ENCODE measurements at regions not wholly inside any gene's neighbourhood (a gene's known extent, or its start where the extent isn't known, plus 50 kb on each side); places are given as distances from the start of the nearest gene placed in this dataset.

DNA sequence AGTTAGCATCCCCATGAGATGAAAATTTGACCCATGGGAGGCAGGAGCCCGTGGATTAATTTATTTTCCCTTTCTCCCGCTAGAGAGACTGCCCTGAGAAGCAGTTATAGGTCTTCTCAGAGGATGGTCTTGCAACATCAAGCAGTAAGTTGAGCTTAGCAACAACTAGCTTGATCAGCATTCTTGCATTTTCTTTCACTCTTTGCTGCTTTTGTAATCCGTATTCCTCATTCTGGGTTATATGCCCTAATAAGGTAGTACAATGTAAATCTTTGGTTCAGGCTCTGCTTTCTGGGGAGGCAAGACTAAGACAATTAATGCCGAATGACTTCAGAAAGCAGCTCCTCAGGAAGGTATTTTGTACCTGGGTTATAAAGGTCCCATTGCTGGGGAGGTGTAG is 146.8 kb downstream of the FZD1 start:
- Histone ChIP-seq H3K4me1 (ENCODE audit: control insufficient read depth, low read length) (no peaks in the 10 kb centered on the region), H4K20me1 (ENCODE audit: control insufficient read depth, insufficient read depth, low read depth, low read length) (no peaks in the 10 kb centered on the region), H3K9me3 (ENCODE audit: control insufficient read depth, insufficient read depth, low read length) (no peaks in the 10 kb centered on the region), H3K36me3 (ENCODE audit: control insufficient read depth, low read length) (no peaks in the 10 kb centered on the region), H3K4me2 (ENCODE audit: low read length) (no peak overlapping the region), H3K79me2 (ENCODE audit: control insufficient read depth, low read length) (no peaks in the 10 kb centered on the region), H3K27me3 (ENCODE audit: control insufficient read depth, low read length) (no peaks in the 10 kb centered on the region; the same call in 1 of the 2 replicates), H3F3A (ENCODE audit: control insufficient read depth, insufficient read depth) (no peaks in the 10 kb centered on the region), H3K9me2 (replicated peaks; ENCODE audit: control insufficient read depth, low read length) (no peaks in the 10 kb centered on the region), H3K27ac (ENCODE audit: low read depth, low read length) (no peak overlapping the region), H3K4me3 (ENCODE audit: low read length) (no peak overlapping the region)
- TF ChIP-seq EZH2phosphoT487 (IDR thresholded peaks at IDR 0.05; ENCODE audit: borderline replicate concordance, low read length) = no peak
- TF ChIP-seq, protein P1, sequence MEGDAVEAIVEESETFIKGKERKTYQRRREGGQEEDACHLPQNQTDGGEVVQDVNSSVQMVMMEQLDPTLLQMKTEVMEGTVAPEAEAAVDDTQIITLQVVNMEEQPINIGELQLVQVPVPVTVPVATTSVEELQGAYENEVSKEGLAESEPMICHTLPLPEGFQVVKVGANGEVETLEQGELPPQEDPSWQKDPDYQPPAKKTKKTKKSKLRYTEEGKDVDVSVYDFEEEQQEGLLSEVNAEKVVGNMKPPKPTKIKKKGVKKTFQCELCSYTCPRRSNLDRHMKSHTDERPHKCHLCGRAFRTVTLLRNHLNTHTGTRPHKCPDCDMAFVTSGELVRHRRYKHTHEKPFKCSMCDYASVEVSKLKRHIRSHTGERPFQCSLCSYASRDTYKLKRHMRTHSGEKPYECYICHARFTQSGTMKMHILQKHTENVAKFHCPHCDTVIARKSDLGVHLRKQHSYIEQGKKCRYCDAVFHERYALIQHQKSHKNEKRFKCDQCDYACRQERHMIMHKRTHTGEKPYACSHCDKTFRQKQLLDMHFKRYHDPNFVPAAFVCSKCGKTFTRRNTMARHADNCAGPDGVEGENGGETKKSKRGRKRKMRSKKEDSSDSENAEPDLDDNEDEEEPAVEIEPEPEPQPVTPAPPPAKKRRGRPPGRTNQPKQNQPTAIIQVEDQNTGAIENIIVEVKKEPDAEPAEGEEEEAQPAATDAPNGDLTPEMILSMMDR (IDR thresholded peaks at IDR 0.05; ENCODE audit: low read depth, low read length, poor library complexity, severe bottlenecking) = no peak

- Histone ChIP-seq H3K79me2 (ENCODE audit: control insufficient read depth, low read length) (no peaks in the 10 kb centered on the region), H3K4me1 (ENCODE audit: control insufficient read depth, low read length) (no peaks in the 10 kb centered on the region), H3K4me2 (ENCODE audit: low read length) (no peak overlapping the region), H3K9me3 (ENCODE audit: control insufficient read depth, insufficient read depth, low read length) (no peaks in the 10 kb centered on the region), H3F3A (ENCODE audit: control insufficient read depth, insufficient read depth) (no peaks in the 10 kb centered on the region), H3K27me3 (ENCODE audit: control insufficient read depth, low read length) (no peaks in the 10 kb centered on the region; the same call in 1 of the 2 replicates), H4K20me1 (ENCODE audit: control insufficient read depth, insufficient read depth, low read depth, low read length) (no peaks in the 10 kb centered on the region), H3K36me3 (ENCODE audit: control insufficient read depth, low read length) (no peaks in the 10 kb centered on the region), H3K4me3 (ENCODE audit: low read length) (no peak overlapping the region), H3K9me2 (replicated peaks; ENCODE audit: control insufficient read depth, low read length) (no peaks in the 10 kb centered on the region), H3K27ac (ENCODE audit: low read depth, low read length) (no peak overlapping the region)
- no peak for TF ChIP-seq EZH2phosphoT487 (IDR thresholded peaks at IDR 0.05; ENCODE audit: borderline replicate concordance, low read length)
- TF ChIP-seq, protein P1 (IDR thresholded peaks at IDR 0.05; ENCODE audit: low read depth, low read length, poor library complexity, severe bottlenecking) = no peak
Measured at GRCh38 chr7:91412298-91412697, 148.1 kb downstream of the FZD1 start.

- Histone ChIP-seq H3K4me1 (ENCODE audit: control insufficient read depth, low read length) (no peaks in the 10 kb centered on the region), H3K9me2 (replicated peaks; ENCODE audit: control insufficient read depth, low read length) (no peaks in the 10 kb centered on the region), H3K79me2 (ENCODE audit: control insufficient read depth, low read length) (no peaks in the 10 kb centered on the region), H3K27ac (ENCODE audit: low read depth, low read length) (no peak overlapping the region), H3K36me3 (ENCODE audit: control insufficient read depth, low read length) (no peaks in the 10 kb centered on the region), H3K9me3 (ENCODE audit: control insufficient read depth, insufficient read depth, low read length) (no peaks in the 10 kb centered on the region), H3K27me3 (ENCODE audit: control insufficient read depth, low read length) (no peaks in the 10 kb centered on the region; the same call in 1 of the 2 replicates), H3K4me3 (ENCODE audit: low read length) (no peak overlapping the region), H3K4me2 (ENCODE audit: low read length) (no peak overlapping the region), H4K20me1 (ENCODE audit: control insufficient read depth, insufficient read depth, low read depth, low read length) (no peaks in the 10 kb centered on the region), H3F3A (ENCODE audit: control insufficient read depth, insufficient read depth) (no peaks in the 10 kb centered on the region)
- TF ChIP-seq EZH2phosphoT487 (IDR thresholded peaks at IDR 0.05; ENCODE audit: borderline replicate concordance, low read length) = no peak
Measured at GRCh38 chr7:91414734-91415133, 150.5 kb downstream of the FZD1 start.

- H3K9me3 ChIP-seq (ENCODE audit: control insufficient read depth, insufficient read depth, low read length) = no peaks in the 10 kb centered on the region
- H4K20me1 ChIP-seq (ENCODE audit: control insufficient read depth, insufficient read depth, low read depth, low read length) = no peaks in the 10 kb centered on the region
- H3K4me1 ChIP-seq (ENCODE audit: control insufficient read depth, low read length) = no peaks in the 10 kb centered on the region
- H3K4me2 ChIP-seq (ENCODE audit: low read length) = no peak overlapping the region
- no peaks in the 10 kb centered on the region for H3F3A ChIP-seq (ENCODE audit: control insufficient read depth, insufficient read depth)
- TF ChIP-seq, protein P1 (IDR thresholded peaks at IDR 0.05; ENCODE audit: low read depth, low read length, poor library complexity, severe bottlenecking) = no peak
- no peak for TF ChIP-seq EZH2phosphoT487 (IDR thresholded peaks at IDR 0.05; ENCODE audit: borderline replicate concordance, low read length)
- H3K79me2 ChIP-seq (ENCODE audit: control insufficient read depth, low read length) = no peaks in the 10 kb centered on the region
- H3K36me3 ChIP-seq (ENCODE audit: control insufficient read depth, low read length) = no peaks in the 10 kb centered on the region
- H3K9me2 ChIP-seq (replicated peaks; ENCODE audit: control insufficient read depth, low read length) = no peaks in the 10 kb centered on the region
- no peak overlapping the region for H3K27ac ChIP-seq (ENCODE audit: low read depth, low read length)
- no peaks in the 10 kb centered on the region for H3K27me3 ChIP-seq (ENCODE audit: control insufficient read depth, low read length)
- H3K4me3 ChIP-seq (ENCODE audit: low read length) = no peak overlapping the region
Measured at GRCh38 chr7:91416155-91416865, 152.1 kb downstream of the FZD1 start.

Data from DOHH2 (cell line).